LNCaP clone FGC (cell line): ENCODE measurements at regions not wholly inside any gene's neighbourhood (a gene's known extent, or its start where the extent isn't known, plus 50 kb on each side); places are given as distances from the start of the nearest gene placed in this dataset.
"Not testable (repeated sequence)": the region's sequence is repeated elsewhere in the genome, so short reads cannot be mapped to it uniquely, and the experiment has no call there.

Experiments used
- DNase-seq: peaks from one replicate; pipeline ENCODE4 v3.0.0-alpha.2; 2011; ENCODE audit warnings: low read depth
- H3K4me3 ChIP-seq: 2 replicates; pipeline ENCODE4 v1.5.1; 2011; ENCODE audit warnings: mild to moderate bottlenecking, low read depth, low read length, control low read depth
- CTCF ChIP-seq: IDR thresholded peaks from 2 replicates; pipeline ENCODE4 v1.5.1; 2012; ENCODE audit warnings: mild to moderate bottlenecking; ENCODE audit not compliant: control insufficient read depth, insufficient read depth; ENCODE audit errors: extremely low read depth

- no peak for TF ChIP-seq CTCF
- no peak overlapping the region for H3K4me3 ChIP-seq
- DNase-seq, result no peak
Observed at GRCh38 chr5:118336468-118336867, 651.9 kb downstream of the DTWD2 start.

GRCh38 chr5:118327389-118327788 is 661.0 kb downstream of the DTWD2 start:
- DNase-seq, result peak; percentile 26
- no peak for TF ChIP-seq CTCF

GRCh38 chr5:118326481-118327045 is 661.8 kb downstream of the DTWD2 start:
- TF ChIP-seq CTCF, result no peak
- DNase-seq, result no peak
- H3K4me3 ChIP-seq, result no peak overlapping the region

More at GRCh38 chr5:118327389-118327788, 661.0 kb downstream of the DTWD2 start:
- H3K4me3 ChIP-seq, result no peak overlapping the region

- no peak for TF ChIP-seq CTCF
- DNase-seq, result no peak
- no peak overlapping the region for H3K4me3 ChIP-seq
Observed at GRCh38 chr5:118325931-118326330, 662.4 kb downstream of the DTWD2 start.

GRCh38 chr5:118323723-118324122 is 664.6 kb downstream of the DTWD2 start:
- not testable (repeated sequence) for DNase-seq, H3K4me3 ChIP-seq

- TF ChIP-seq CTCF, result no peak
- no peak for DNase-seq
- no peak overlapping the region for H3K4me3 ChIP-seq
Observed at GRCh38 chr5:118321081-118321480, 667.3 kb downstream of the DTWD2 start.

GRCh38 chr5:118320121-118320520 is 668.2 kb downstream of the DTWD2 start:
- no peak for TF ChIP-seq CTCF
- DNase-seq, result no peak
- H3K4me3 ChIP-seq, result no peak overlapping the region
